HG03521 (cell line): ENCODE measurements at regions not wholly inside any gene's neighbourhood (a gene's known extent, or its start where the extent isn't known, plus 50 kb on each side); places are given as distances from the start of the nearest gene placed in this dataset.
"Not testable (repeated sequence)": the region's sequence is repeated elsewhere in the genome, so short reads cannot be mapped to it uniquely, and the experiment has no call there.

Experiments used
- ATAC-seq: cut with Tn5 transposase; IDR thresholded peaks from one replicate; pipeline ENCODE4 v1.9.1; 2021; ENCODE audit warnings: mild to moderate bottlenecking, moderate library complexity; ENCODE audit not compliant: unreplicated experiment

DNA sequence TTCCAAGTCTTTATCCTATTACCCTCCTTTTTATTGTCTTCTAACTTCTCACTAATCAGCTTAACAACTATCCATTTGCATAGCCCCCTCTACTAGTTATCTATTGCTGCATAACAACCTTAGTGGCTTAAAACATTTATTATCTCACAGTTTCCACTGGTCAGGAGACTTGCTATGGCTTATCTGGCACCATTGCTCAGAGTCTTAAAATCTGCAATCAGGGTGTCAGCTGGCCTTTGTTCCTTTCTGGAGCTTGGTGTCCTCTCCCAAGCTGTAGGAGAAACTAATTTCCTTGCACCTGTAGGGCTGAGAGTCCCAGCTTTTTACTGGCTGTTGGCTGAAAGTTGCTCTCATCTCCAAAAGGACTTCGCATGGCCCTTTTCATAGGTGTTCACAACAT lies 137.0 kb upstream of the SMIM31 start:
- no peak for ATAC-seq

DNA sequence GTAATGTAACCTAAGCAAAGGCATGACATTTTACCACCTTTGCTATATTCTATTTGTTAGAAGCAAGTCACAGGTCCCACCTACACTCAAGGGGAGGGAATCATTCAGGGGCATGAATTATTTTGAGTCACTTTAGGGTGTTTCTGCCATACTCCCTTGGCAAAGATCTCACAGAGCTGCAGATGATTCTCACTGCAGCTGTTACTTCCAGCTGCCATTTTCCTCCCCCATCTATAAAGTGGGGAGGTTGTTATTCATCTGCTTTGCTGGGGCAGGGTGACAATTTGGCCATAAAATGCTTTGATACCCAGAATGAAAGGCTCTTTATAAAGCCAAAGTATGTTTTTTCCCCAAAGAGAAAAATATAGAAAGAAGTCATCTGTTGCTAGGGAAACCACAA lies 136.5 kb upstream of the SMIM31 start:
- ATAC-seq = no peak

DNA sequence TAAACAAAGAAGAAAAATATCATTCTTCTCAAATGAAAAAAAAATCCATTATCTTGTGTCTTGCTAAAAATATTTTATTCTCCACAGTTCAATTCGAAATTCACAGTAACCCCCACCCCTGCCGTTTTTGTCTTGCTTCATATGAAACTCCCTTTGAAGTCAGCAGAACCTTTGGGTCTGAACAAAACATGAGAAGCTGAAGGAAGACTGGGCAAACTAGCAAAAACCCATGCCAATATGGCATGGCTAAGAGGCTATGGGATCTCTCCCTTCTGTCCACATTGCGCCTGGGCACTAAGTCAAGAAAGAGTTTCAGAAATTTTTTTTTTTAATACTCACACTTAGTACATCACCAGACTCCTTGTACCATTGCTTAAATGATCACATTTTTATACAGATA lies 136.0 kb upstream of the SMIM31 start:
- no peak for ATAC-seq

DNA sequence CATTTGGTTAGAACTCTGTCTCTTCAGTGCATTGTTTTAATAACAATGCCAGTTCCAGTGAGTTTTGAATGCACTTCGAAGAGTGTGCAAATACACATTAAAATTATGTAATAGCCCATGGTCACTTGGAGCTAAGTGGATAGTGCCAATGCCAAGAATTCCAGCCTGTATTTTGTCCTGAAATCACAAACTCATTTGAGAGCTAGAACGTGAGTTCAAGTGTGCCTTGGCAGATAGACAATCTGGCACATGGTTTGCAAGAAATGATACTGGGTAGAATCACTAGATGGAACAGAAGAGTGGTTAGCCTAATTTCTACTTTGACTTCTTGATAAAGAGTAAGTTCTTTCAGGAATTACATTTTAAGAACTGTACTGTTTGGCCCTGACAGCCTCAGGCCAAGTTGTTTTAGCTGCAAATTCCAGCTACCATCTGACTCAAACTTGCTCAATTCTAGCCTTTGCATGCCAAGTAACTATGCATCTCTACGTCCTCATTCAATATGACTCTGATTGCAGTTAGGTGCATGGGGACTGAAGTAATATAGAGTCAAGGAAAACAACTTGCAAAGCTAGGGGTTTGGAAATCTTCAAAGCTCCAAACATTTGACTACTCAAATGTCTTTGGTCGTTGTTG lies 131.9 kb upstream of the SMIM31 start:
- ATAC-seq = no peak

DNA sequence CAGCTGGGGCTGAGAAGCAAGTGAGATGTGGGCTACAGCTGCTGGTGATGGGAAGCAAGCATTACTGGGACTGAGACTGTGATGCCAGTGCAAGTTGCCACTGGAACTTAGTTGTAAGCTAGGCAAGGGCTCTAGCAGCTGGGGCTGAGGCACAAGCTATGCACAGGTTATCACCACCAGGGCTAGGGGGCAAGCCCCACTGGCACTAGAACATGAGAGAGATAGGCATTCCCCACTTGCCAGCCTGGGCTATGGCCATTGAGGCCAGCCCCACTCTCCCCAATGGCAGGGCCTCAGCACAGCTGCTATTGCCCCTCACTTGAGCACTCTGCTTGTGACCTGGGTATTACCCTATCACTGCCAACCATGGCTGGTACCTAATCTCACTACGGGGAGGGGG lies 130.8 kb upstream of the SMIM31 start:
- no peak for ATAC-seq

DNA sequence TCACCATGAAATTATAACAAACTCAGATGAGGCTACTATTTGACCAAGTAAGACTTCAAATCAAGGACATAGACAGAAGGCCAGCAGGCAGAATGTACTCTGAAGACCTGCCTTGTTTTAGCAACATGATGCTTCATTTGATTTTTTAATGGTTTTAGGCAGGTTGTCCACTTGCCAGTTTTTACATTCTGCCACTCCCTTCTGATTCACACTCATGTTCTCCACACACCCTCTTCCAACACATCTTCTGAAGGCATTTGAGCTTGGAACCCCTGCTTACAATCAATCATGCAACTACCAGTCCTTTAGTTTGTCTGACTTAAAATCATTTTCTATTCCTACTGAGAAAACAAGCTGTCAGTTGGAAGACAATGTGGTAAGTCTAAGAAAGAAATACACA lies 114.9 kb upstream of the SMIM31 start:
- ATAC-seq = no peak

DNA sequence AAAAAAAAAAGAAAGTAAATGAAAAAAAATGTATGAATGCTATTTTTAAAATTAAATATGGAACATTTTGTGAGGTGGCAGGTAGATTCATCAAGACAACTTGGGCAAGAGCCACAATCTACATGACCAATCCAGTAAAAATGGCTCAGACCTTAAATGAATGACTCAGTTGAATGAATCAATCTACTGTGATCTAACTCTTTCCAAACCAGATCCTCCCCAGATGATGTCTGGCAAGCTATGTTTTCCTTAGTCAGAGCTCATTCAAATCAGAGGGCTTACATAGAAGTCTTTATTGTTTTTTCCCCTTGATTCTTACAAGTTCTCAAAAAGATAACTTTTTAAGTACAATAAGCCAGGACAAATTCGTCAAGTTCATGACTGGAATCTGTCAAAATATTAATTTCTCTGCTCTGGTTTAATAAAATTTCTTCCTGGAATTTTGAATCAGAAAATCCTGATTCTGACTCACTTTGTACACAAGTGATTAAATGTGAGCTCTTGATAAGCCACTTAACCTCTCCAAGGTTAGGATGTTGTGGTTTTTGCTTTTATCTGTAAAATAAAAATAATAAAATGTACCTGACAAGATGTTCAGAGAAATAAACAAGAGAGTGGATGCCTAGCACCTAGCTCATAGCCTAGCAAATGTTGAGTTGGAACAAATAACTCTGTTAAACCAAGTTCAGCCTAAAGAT lies 105.6 kb upstream of the SMIM31 start:
- no peak for ATAC-seq

DNA sequence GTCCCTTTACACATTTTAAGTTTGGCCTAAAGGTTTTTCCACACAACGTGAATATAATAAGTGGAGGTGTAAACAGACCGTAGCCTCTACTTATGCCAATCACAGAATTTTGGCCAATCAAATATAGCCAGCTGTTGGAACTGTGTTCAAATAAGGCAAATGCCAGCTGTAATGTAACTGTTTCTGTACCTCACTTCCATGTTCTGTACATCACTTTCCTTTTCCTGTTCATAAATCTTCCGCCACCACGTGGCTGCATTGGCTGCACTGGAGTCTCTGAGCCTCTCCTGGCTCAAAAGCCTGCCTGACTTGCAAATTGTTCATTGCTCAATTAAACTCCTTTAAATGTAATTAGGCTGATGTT lies 105.1 kb upstream of the SMIM31 start:
- no peak for ATAC-seq

DNA sequence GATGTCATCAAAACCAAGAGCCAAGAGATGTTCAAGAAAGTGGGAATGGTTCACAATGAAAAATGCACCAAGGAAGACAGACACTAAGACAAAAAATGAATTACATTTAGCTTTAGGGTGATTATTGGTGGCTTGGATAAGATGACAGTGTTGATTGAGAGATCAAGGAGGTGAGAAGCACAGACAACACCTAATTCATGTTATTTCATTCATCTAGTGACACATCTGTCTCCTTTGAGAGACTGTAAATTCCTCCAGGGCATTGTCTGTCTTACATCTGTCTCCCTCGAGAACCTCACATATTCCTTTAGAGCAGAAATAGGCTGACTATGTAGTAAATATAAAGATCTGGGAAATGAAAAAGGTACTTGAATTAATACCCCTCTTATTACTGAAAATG lies 94.2 kb upstream of the SMIM31 start:
- ATAC-seq = no peak

DNA sequence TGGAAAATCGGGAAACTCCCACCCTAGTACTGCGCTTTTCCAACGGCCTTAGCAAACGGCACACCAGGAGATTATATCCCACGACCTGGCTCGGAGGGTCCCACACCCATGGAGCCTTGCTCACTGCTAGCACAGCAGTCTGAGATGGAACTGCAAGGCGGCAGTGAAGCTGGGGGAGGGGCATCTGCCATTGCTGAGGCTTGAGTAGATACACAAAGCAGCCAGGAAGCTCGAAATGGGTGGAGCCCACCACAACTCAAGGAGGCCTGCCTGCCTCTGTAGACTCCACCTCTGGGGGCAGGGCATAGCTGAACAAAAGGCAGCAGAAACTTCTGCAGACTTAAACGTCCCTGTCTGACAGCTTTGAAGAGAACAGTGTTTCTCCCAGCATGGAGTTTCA lies 77.8 kb upstream of the SMIM31 start:
- ATAC-seq = not testable (repeated sequence)

DNA sequence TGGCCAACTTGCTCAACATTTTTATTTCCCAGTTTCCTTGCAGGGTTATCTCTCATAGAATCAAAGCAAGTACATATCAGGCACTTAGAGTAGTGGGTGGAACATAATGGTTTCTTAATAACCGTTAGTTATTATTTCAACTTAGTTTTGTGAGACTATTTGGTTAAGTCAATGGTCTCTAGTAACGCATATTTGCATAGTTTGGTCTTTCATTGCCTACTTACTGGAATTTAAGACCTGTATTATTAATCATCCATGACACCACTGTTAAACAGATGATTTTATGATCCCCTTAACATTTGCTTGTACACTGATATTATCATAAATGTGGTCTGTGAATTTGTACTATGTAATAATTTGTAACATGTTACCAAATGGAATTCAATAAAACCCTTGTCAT lies 70.9 kb upstream of the SMIM31 start:
- ATAC-seq = no peak

DNA sequence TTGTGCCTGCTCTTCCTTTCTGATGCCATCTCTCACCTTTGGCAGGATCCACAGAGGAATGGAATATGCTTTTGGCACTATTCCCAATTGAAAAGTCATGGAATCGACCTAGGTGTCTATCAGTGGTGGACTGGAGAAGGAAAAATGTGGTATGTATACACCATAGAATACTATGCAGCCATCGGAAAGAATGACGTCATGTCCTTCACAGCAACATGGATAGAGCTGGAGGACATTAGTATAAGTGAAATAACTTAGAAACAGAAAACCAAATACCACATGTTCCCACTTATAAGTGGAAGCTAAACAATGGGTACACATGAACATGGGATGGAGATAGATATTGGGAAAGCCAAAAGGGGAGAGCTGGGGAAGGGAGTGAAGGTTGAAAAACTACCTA lies 58.3 kb upstream of the SMIM31 start:
- ATAC-seq = no peak

DNA sequence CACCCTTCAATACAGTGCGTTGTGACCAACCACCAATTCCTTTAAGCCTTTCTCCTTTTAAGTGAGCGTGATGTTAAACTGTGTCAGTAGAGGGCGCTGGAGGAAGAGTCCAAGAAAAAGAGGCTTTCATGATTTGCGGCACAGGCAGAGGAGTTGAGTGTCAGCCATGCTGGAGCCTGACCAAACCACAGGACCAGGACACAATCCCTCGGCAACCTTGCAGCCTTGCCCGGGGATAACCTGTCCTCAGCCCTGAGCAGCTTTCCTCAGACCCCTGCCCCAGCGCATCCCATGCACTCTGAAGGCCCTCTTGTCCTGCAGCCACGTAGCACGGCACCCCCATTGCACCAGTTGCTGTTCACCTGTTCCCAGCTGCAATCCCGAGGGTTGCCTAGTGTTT lies 53.5 kb upstream of the SMIM31 start:
- no peak for ATAC-seq

DNA sequence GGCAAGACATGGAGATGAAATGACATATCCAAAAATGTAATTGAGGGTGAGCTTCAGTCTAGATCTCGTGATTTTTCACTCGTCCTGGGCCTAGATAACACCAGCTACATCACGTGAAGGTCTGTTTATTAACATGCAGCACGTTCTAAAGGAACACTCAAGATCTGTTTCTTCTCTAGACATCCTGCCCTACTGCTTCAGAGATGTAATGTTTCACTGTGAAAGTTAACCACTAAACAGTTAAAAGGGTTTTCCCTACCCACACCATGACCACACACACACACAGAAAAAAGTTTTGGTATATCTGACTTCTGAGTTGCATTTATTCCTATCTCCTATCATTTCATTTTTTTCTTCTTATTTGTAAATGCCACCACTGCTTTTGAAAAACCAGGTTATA lies 52.3 kb upstream of the SMIM31 start:
- peak; percentile 85 for ATAC-seq
